Endodermal cell (in vitro differentiated cells): ENCODE measurements at regions not wholly inside any gene's neighbourhood (a gene's known extent, or its start where the extent isn't known, plus 50 kb on each side); places are given as distances from the start of the nearest gene placed in this dataset.

ENCODE experiments used
- DNase-seq: peaks from one replicate; pipeline ENCODE4 v3.0.0-alpha.2; 2017
- H3K27ac ChIP-seq: 2 replicates; pipeline ENCODE4 v1.5.1; 2013; ENCODE audit warnings: mild to moderate bottlenecking, low read depth, low read length, moderate library complexity
- H3K27me3 ChIP-seq: 2 replicates; pipeline ENCODE4 v1.6.1; 2013; ENCODE audit warnings: mild to moderate bottlenecking, low read length, moderate library complexity; ENCODE audit not compliant: insufficient read depth, control insufficient read depth, poor library complexity, severe bottlenecking
- H3K36me3 ChIP-seq: 2 replicates; pipeline ENCODE4 v1.7.0; 2013; ENCODE audit warnings: mild to moderate bottlenecking, low read length, moderate library complexity; ENCODE audit not compliant: control insufficient read depth, insufficient read depth
- H3K4me1 ChIP-seq: one replicate; pipeline ENCODE4 v1.7.0; 2013; ENCODE audit warnings: low read length; ENCODE audit not compliant: control insufficient read depth, insufficient read depth
- H3K4me3 ChIP-seq: 2 replicates; pipeline ENCODE4 v1.5.1; 2013; ENCODE audit warnings: mild to moderate bottlenecking, low read length, moderate library complexity
- H3K9ac ChIP-seq: 2 replicates; pipeline ENCODE4 v1.6.1; 2013; ENCODE audit warnings: mild to moderate bottlenecking, low read length, moderate library complexity; ENCODE audit not compliant: poor library complexity, severe bottlenecking; ENCODE audit errors: extremely low read depth
- H3K9me3 ChIP-seq: 2 replicates; pipeline ENCODE4 v1.6.1; 2013; ENCODE audit warnings: mild to moderate bottlenecking, low read length, moderate library complexity; ENCODE audit not compliant: control insufficient read depth
- H3K27ac Mint-ChIP-seq: 2 replicates; pipeline ENCODE4 v1.8.0; 2020; ENCODE audit warnings: mixed read lengths
- H3K27me3 Mint-ChIP-seq: 2 replicates; pipeline ENCODE4 v1.8.0; 2021; ENCODE audit warnings: mild to moderate bottlenecking, mixed read lengths; ENCODE audit not compliant: insufficient read depth
- H3K36me3 Mint-ChIP-seq: 2 replicates; pipeline ENCODE4 v1.8.0; 2020; ENCODE audit warnings: low read depth, mixed read lengths
- H3K4me1 Mint-ChIP-seq: 2 replicates; pipeline ENCODE4 v1.8.0; 2020; ENCODE audit warnings: mixed read lengths
- H3K4me3 Mint-ChIP-seq: 2 replicates; pipeline ENCODE4 v1.8.0; 2020; ENCODE audit warnings: mild to moderate bottlenecking, moderate library complexity, mixed read lengths
- H3K9me3 Mint-ChIP-seq: 2 replicates; pipeline ENCODE4 v1.8.0; 2020; ENCODE audit warnings: mild to moderate bottlenecking, mixed read lengths
- CTCF ChIP-seq: fragments of 200-600 bp; sonication (generic); conservative IDR thresholded peaks from 2 replicates; pipeline ENCODE4 v1.5.0; 2021; ENCODE audit warnings: antibody characterized with exemption, mild to moderate bottlenecking
- WGBS, 2 experiments: methylation state at CpG; one replicate each; pipeline versions ENCODE4 v1.1.5 to v1.1.7; 2013; ENCODE audit warnings: missing lambda C conversion rate in 2 of 2, mixed read lengths in 1 of 2; ENCODE audit not compliant: insufficient coverage in 1 of 2, insufficient read length in 1 of 2; 5-methylcytosine and 5-hydroxymethylcytosine counted together

- Mint-ChIP-seq H3K36me3 (no peaks in the 10 kb centered on the region), H3K4me1 (no peaks in the 10 kb centered on the region), H3K27me3 (peaks cover 3% of the 10 kb centered on the region), H3K27ac (no peak overlapping the region), H3K4me3 (no peak overlapping the region), H3K9me3 (peaks cover 5% of the 10 kb centered on the region)
- Histone ChIP-seq H3K4me1 (no peaks in the 10 kb centered on the region), H3K4me3 (no peak overlapping the region), H3K27me3 (no peaks in the 10 kb centered on the region), H3K27ac (no peak overlapping the region), H3K36me3 (no peaks in the 10 kb centered on the region), H3K9ac (no peak overlapping the region), H3K9me3 (no peaks in the 10 kb centered on the region)
- 89% methylated on average over 1 of the region's 2 CpGs; no CpG with 5 or more reads in 1 of the 2 experiments for WGBS, 2 experiments
- DNase-seq, result no peak
- TF ChIP-seq CTCF, result no peak
These were observed 396.1 kb downstream of the BRD1 start for GRCh38 chr22:49431551-49431950.

GRCh38 chr22:49429066-49429465 is 398.6 kb downstream of the BRD1 start:
- no peak overlapping the region for H3K27ac ChIP-seq
- Mint-ChIP-seq H3K4me3 (no peak overlapping the region), H3K9me3 (no peaks in the 10 kb centered on the region), H3K27me3 (peaks cover 3% of the 10 kb centered on the region), H3K36me3 (no peaks in the 10 kb centered on the region), H3K4me1 (no peaks in the 10 kb centered on the region), H3K27ac (no peak overlapping the region)
- TF ChIP-seq CTCF, result peak; percentile 60
- WGBS, 2 experiments, result 74 to 79% methylated on average over 5 to 7 of the region's 7 CpGs
- H3K4me1 ChIP-seq, result no peaks in the 10 kb centered on the region
- H3K36me3 ChIP-seq, result no peaks in the 10 kb centered on the region
- no peak overlapping the region for H3K4me3 ChIP-seq
- H3K9ac ChIP-seq, result no peak overlapping the region
- H3K27me3 ChIP-seq, result no peaks in the 10 kb centered on the region
- DNase-seq, result no peak
- H3K9me3 ChIP-seq, result no peaks in the 10 kb centered on the region

GRCh38 chr22:49427941-49428340 is 399.7 kb downstream of the BRD1 start:
- Mint-ChIP-seq H3K27me3 (peaks cover 2% of the 10 kb centered on the region), H3K4me3 (no peak overlapping the region), H3K36me3 (no peaks in the 10 kb centered on the region), H3K27ac (no peak overlapping the region), H3K4me1 (no peaks in the 10 kb centered on the region), H3K9me3 (no peaks in the 10 kb centered on the region)
- H3K4me3 ChIP-seq, result no peak overlapping the region
- no peak for TF ChIP-seq CTCF
- H3K27ac ChIP-seq, result no peak overlapping the region
- H3K9ac ChIP-seq, result no peak overlapping the region
- no peaks in the 10 kb centered on the region for H3K27me3 ChIP-seq
- H3K36me3 ChIP-seq, result no peaks in the 10 kb centered on the region
- H3K4me1 ChIP-seq, result no peaks in the 10 kb centered on the region
- no peaks in the 10 kb centered on the region for H3K9me3 ChIP-seq
- no peak for DNase-seq
- WGBS, 2 experiments, result 95 to 97% methylated on average over 6 to 8 of the region's 8 CpGs
